ENCODE measurements at regions not wholly inside any gene's neighbourhood (a gene's known extent, or its start where the extent isn't known, plus 50 kb on each side); places are given as distances from the start of the nearest gene placed in this dataset.

GRCh38 chr3:102090721-102091045, 241.4 kb downstream of the NFKBIZ start:
- TF ChIP-seq CSRNP3 (CRISPR knock-in tag; IDR thresholded peaks at IDR 0.05) = no peak
- no peak for TF ChIP-seq PPARA (CRISPR knock-in tag; IDR thresholded peaks at IDR 0.05; ENCODE audit: borderline replicate concordance)
- TF ChIP-seq CSDC2 (CRISPR knock-in tag; IDR thresholded peaks at IDR 0.05) = no peak

GRCh38 chr3:102091358-102091757, 242.0 kb downstream of the NFKBIZ start:
- ATAC-seq = no peak
- TF ChIP-seq CSRNP3 (CRISPR knock-in tag; IDR thresholded peaks at IDR 0.05) (no peak), RARB (CRISPR knock-in tag; IDR thresholded peaks at IDR 0.05) (no peak), PATZ1 (CRISPR knock-in tag; IDR thresholded peaks at IDR 0.05; ENCODE audit: borderline replicate concordance) (no peak), ZFP3 (CRISPR knock-in tag; IDR thresholded peaks at IDR 0.05) (no peak), ARNTL (CRISPR knock-in tag; IDR thresholded peaks at IDR 0.05; ENCODE audit: borderline replicate concordance, low read depth) (no peak), ZNF70 (CRISPR knock-in tag; IDR thresholded peaks at IDR 0.05) (no peak), BACH2 (CRISPR knock-in tag; IDR thresholded peaks at IDR 0.05; ENCODE audit: borderline replicate concordance) (no peak), ISL1 (CRISPR knock-in tag; IDR thresholded peaks at IDR 0.05) (no peak), ZNF565 (CRISPR knock-in tag; conservative IDR thresholded peaks at IDR 0.05; ENCODE audit: low read depth) (no peak), CSDC2 (CRISPR knock-in tag; IDR thresholded peaks at IDR 0.05) (no peak), ESRRG (CRISPR knock-in tag; IDR thresholded peaks at IDR 0.05) (no peak), TSHZ2 (CRISPR knock-in tag; IDR thresholded peaks at IDR 0.05) (no peak), POU6F1 (CRISPR knock-in tag; IDR thresholded peaks at IDR 0.05; ENCODE audit: borderline replicate concordance, low read depth) (no peak), SNAI2 (CRISPR knock-in tag; IDR thresholded peaks at IDR 0.05) (no peak), PPARA (CRISPR knock-in tag; IDR thresholded peaks at IDR 0.05; ENCODE audit: borderline replicate concordance) (no peak), GLIS3 (CRISPR knock-in tag; IDR thresholded peaks at IDR 0.05) (no peak)

More at GRCh38 chr3:102090721-102091045, 241.4 kb downstream of the NFKBIZ start:
- peak; percentile 55 for ATAC-seq

- TF ChIP-seq PATZ1 (CRISPR knock-in tag; IDR thresholded peaks at IDR 0.05; ENCODE audit: borderline replicate concordance) (no peak), CREB5 (CRISPR knock-in tag; IDR thresholded peaks at IDR 0.05; ENCODE audit: low read depth) (no peak), ZNF8 (CRISPR knock-in tag; IDR thresholded peaks at IDR 0.05) (no peak), ZNF565 (CRISPR knock-in tag; conservative IDR thresholded peaks at IDR 0.05; ENCODE audit: low read depth) (no peak), TSHZ2 (CRISPR knock-in tag; IDR thresholded peaks at IDR 0.05) (no peak)
- ATAC-seq = no peak
Observed at GRCh38 chr3:102092617-102093466, 243.5 kb downstream of the NFKBIZ start.
